DOHH2 (cell line): ENCODE measurements at regions not wholly inside any gene's neighbourhood (a gene's known extent, or its start where the extent isn't known, plus 50 kb on each side); places are given as distances from the start of the nearest gene placed in this dataset.

Experiments
- EZH2phosphoT487 ChIP-seq: fragments of 200-600 bp; sonication (generic); IDR thresholded peaks from 2 replicates; pipeline ENCODE4 v1.6.1; 2017; ENCODE audit warnings: borderline replicate concordance, mild to moderate bottlenecking, antibody characterized with exemption, low read length, moderate library complexity, mixed read lengths
- TF ChIP-seq, protein P1 (sequence below): fragments of 200-600 bp; sonication (generic); IDR thresholded peaks from one replicate; pipeline ENCODE4 v1.5.1; 2014; ENCODE audit warnings: antibody characterized with exemption, mild to moderate bottlenecking, low read depth, low read length; ENCODE audit not compliant: poor library complexity, severe bottlenecking

DNA sequence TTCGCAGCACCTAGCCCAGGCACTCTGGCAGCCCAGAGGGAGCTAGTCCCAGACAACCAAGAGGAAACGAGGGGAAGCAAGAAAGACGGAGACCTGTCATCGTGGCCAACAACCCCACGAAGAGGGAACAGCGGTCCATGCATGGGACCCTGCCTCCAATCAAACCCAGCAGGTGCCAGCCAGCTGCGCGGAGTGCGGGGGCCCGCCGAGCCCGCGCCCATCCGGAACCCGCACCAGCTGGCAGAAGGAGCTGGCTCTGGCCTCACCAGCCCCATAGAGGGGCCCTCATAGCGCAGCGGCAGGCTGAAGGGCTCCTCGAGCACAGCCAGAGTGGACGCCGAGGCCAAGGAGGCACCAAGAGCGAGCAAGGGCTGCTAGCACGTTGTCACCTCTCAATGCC is 332.4 kb upstream of the MAGEB18 start:
- TF ChIP-seq, protein P1, sequence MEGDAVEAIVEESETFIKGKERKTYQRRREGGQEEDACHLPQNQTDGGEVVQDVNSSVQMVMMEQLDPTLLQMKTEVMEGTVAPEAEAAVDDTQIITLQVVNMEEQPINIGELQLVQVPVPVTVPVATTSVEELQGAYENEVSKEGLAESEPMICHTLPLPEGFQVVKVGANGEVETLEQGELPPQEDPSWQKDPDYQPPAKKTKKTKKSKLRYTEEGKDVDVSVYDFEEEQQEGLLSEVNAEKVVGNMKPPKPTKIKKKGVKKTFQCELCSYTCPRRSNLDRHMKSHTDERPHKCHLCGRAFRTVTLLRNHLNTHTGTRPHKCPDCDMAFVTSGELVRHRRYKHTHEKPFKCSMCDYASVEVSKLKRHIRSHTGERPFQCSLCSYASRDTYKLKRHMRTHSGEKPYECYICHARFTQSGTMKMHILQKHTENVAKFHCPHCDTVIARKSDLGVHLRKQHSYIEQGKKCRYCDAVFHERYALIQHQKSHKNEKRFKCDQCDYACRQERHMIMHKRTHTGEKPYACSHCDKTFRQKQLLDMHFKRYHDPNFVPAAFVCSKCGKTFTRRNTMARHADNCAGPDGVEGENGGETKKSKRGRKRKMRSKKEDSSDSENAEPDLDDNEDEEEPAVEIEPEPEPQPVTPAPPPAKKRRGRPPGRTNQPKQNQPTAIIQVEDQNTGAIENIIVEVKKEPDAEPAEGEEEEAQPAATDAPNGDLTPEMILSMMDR = no peak
- TF ChIP-seq EZH2phosphoT487 = no peak
